ENCODE measurements at regions not wholly inside any gene's neighbourhood (a gene's known extent, or its start where the extent isn't known, plus 50 kb on each side); places are given as distances from the start of the nearest gene placed in this dataset.
"Not testable (repeated sequence)": the region's sequence is repeated elsewhere in the genome, so short reads cannot be mapped to it uniquely, and the experiment has no call there.

- ATAC-seq, result no peak
- H3K27me3 Mint-ChIP-seq, result no peaks in the 10 kb centered on the region
- CTCF ChIA-PET, result no interaction called here
- no peak overlapping the region for H3K4me3 Mint-ChIP-seq
- H3K4me1 Mint-ChIP-seq, result no peaks in the 10 kb centered on the region
- H3K27ac Mint-ChIP-seq, result no peak overlapping the region
- H3K9me3 Mint-ChIP-seq (ENCODE audit: low read depth), result peaks cover 8% of the 10 kb centered on the region
- no peaks in the 10 kb centered on the region for H3K36me3 Mint-ChIP-seq
- no peak for DNase-seq
These were observed 684.0 kb downstream of the ZBBX start for GRCh38 chr3:166696103-166696502.

- CTCF ChIA-PET, result no interaction called here
- no peak overlapping the region for H3K4me3 Mint-ChIP-seq
- H3K9me3 Mint-ChIP-seq (ENCODE audit: low read depth), result peaks cover 2% of the 10 kb centered on the region
- no peaks in the 10 kb centered on the region for H3K27me3 Mint-ChIP-seq
- DNase-seq (no peak), ATAC-seq (no peak)
- H3K27ac Mint-ChIP-seq, result no peak overlapping the region
- H3K36me3 Mint-ChIP-seq, result no peaks in the 10 kb centered on the region
- no peaks in the 10 kb centered on the region for H3K4me1 Mint-ChIP-seq
These were observed 691.4 kb downstream of the ZBBX start for GRCh38 chr3:166688665-166689064.

GRCh38 chr3:166685246-166685645 lies 694.9 kb downstream of the ZBBX start:
- Mint-ChIP-seq H3K36me3 (no peaks in the 10 kb centered on the region), H3K9me3 (ENCODE audit: low read depth) (peaks cover 2% of the 10 kb centered on the region), H3K4me3 (no peak overlapping the region), H3K27ac (no peak overlapping the region), H3K4me1 (no peaks in the 10 kb centered on the region), H3K27me3 (no peaks in the 10 kb centered on the region)
- ATAC-seq, result no peak
- CTCF ChIA-PET, result no interaction called here
- DNase-seq, result no peak

GRCh38 chr3:166684077-166684476 lies 696.0 kb downstream of the ZBBX start:
- DNase-seq; H3K27me3 Mint-ChIP-seq; CTCF ChIA-PET; ATAC-seq; H3K4me3 Mint-ChIP-seq; H3K9me3 Mint-ChIP-seq (ENCODE audit: low read depth); H3K4me1 Mint-ChIP-seq; H3K27ac Mint-ChIP-seq; H3K36me3 Mint-ChIP-seq: not testable (repeated sequence)

GRCh38 chr3:166669781-166670180 lies 710.3 kb downstream of the ZBBX start:
- no peak for ATAC-seq
- CTCF ChIA-PET, result no interaction called here

GRCh38 chr3:166663194-166663593 lies 716.9 kb downstream of the ZBBX start:
- Mint-ChIP-seq H3K4me1 (no peaks in the 10 kb centered on the region), H3K9me3 (ENCODE audit: low read depth) (peaks cover 5% of the 10 kb centered on the region), H3K27me3 (no peaks in the 10 kb centered on the region), H3K36me3 (no peaks in the 10 kb centered on the region), H3K4me3 (no peak overlapping the region), H3K27ac (no peak overlapping the region)
- CTCF ChIA-PET, result no interaction called here
- ATAC-seq (no peak), DNase-seq (no peak)

More at GRCh38 chr3:166669781-166670180, 710.3 kb downstream of the ZBBX start:
- Mint-ChIP-seq H3K27ac (no peak overlapping the region), H3K4me1 (no peaks in the 10 kb centered on the region), H3K27me3 (no peaks in the 10 kb centered on the region), H3K36me3 (no peaks in the 10 kb centered on the region), H3K9me3 (ENCODE audit: low read depth) (peaks cover 6% of the 10 kb centered on the region), H3K4me3 (no peak overlapping the region)
- DNase-seq, result no peak

GRCh38 chr3:166661621-166662020 lies 718.5 kb downstream of the ZBBX start:
- no peak for DNase-seq
- no peak for ATAC-seq
- H3K27ac Mint-ChIP-seq, result no peak overlapping the region
- no peaks in the 10 kb centered on the region for H3K4me1 Mint-ChIP-seq
- H3K4me3 Mint-ChIP-seq, result no peak overlapping the region
- H3K9me3 Mint-ChIP-seq (ENCODE audit: low read depth), result peaks cover 5% of the 10 kb centered on the region
- CTCF ChIA-PET, result no interaction called here
- H3K27me3 Mint-ChIP-seq, result no peaks in the 10 kb centered on the region
- no peaks in the 10 kb centered on the region for H3K36me3 Mint-ChIP-seq

- Mint-ChIP-seq H3K4me1 (no peaks in the 10 kb centered on the region), H3K36me3 (no peaks in the 10 kb centered on the region), H3K9me3 (ENCODE audit: low read depth) (peaks cover 5% of the 10 kb centered on the region), H3K4me3 (no peak overlapping the region), H3K27me3 (no peaks in the 10 kb centered on the region), H3K27ac (no peak overlapping the region)
- DNase-seq (no peak), ATAC-seq (no peak)
- CTCF ChIA-PET, result no interaction called here
These were observed 719.1 kb downstream of the ZBBX start for GRCh38 chr3:166660962-166661361.

- no peaks in the 10 kb centered on the region for H3K4me1 Mint-ChIP-seq
- no peaks in the 10 kb centered on the region for H3K9me3 Mint-ChIP-seq (ENCODE audit: low read depth)
- DNase-seq (no peak), ATAC-seq (no peak)
- no peaks in the 10 kb centered on the region for H3K27me3 Mint-ChIP-seq
- CTCF ChIA-PET, result no interaction called here
- no peaks in the 10 kb centered on the region for H3K36me3 Mint-ChIP-seq
- no peak overlapping the region for H3K4me3 Mint-ChIP-seq
- H3K27ac Mint-ChIP-seq, result no peak overlapping the region
These were observed 742.0 kb downstream of the ZBBX start for GRCh38 chr3:166637984-166638530.

GRCh38 chr3:166634091-166634746 lies 745.9 kb downstream of the ZBBX start:
- no peaks in the 10 kb centered on the region for H3K9me3 Mint-ChIP-seq (ENCODE audit: low read depth)
- H3K4me1 Mint-ChIP-seq, result no peaks in the 10 kb centered on the region
- H3K36me3 Mint-ChIP-seq, result no peaks in the 10 kb centered on the region
- ATAC-seq, result no peak
- no peak for DNase-seq
- H3K4me3 Mint-ChIP-seq, result no peak overlapping the region
- CTCF ChIA-PET, result no interaction called here
- H3K27me3 Mint-ChIP-seq, result no peaks in the 10 kb centered on the region
- H3K27ac Mint-ChIP-seq, result no peak overlapping the region

GRCh38 chr3:166630190-166630589 lies 749.9 kb downstream of the ZBBX start:
- no peak for DNase-seq
- no peaks in the 10 kb centered on the region for H3K9me3 Mint-ChIP-seq (ENCODE audit: low read depth)
- no peak overlapping the region for H3K4me3 Mint-ChIP-seq
- no peak for ATAC-seq
- no peak overlapping the region for H3K27ac Mint-ChIP-seq
- H3K36me3 Mint-ChIP-seq, result no peaks in the 10 kb centered on the region
- H3K27me3 Mint-ChIP-seq, result no peaks in the 10 kb centered on the region
- no peaks in the 10 kb centered on the region for H3K4me1 Mint-ChIP-seq
- CTCF ChIA-PET, result no interaction called here

GRCh38 chr3:166613365-166613764 lies 766.7 kb downstream of the ZBBX start:
- no peaks in the 10 kb centered on the region for H3K36me3 Mint-ChIP-seq
- CTCF ChIA-PET, result no interaction called here
- ATAC-seq (no peak), DNase-seq (no peak)
- no peak overlapping the region for H3K27ac Mint-ChIP-seq
- H3K4me3 Mint-ChIP-seq, result no peak overlapping the region
- H3K4me1 Mint-ChIP-seq, result no peaks in the 10 kb centered on the region
- peaks cover 9% of the 10 kb centered on the region for H3K9me3 Mint-ChIP-seq (ENCODE audit: low read depth)
- H3K27me3 Mint-ChIP-seq, result no peaks in the 10 kb centered on the region

GRCh38 chr3:166612761-166613160 lies 767.3 kb downstream of the ZBBX start:
- H3K36me3 Mint-ChIP-seq; H3K4me1 Mint-ChIP-seq; ATAC-seq; H3K27me3 Mint-ChIP-seq; H3K4me3 Mint-ChIP-seq; DNase-seq; CTCF ChIA-PET; H3K27ac Mint-ChIP-seq; H3K9me3 Mint-ChIP-seq (ENCODE audit: low read depth): not testable (repeated sequence)

GRCh38 chr3:166607933-166608521 lies 770.8 kb upstream of the BCHE start:
- Mint-ChIP-seq H3K9me3 (ENCODE audit: low read depth) (peaks cover 6% of the 10 kb centered on the region), H3K4me1 (no peaks in the 10 kb centered on the region), H3K27ac (no peak overlapping the region), H3K4me3 (no peak overlapping the region), H3K36me3 (no peaks in the 10 kb centered on the region), H3K27me3 (no peaks in the 10 kb centered on the region)
- no peak for DNase-seq
- no peak for ATAC-seq
- CTCF ChIA-PET, result no interaction called here
